Osteocyte (in vitro differentiated cells): ENCODE measurements at regions not wholly inside any gene's neighbourhood (a gene's known extent, or its start where the extent isn't known, plus 50 kb on each side); places are given as distances from the start of the nearest gene placed in this dataset.

Experiments
- DNase-seq: peaks from one replicate; pipeline ENCODE4 v3.0.0; 2021; ENCODE audit warnings: mixed read lengths; ENCODE audit not compliant: unreplicated experiment; ENCODE audit errors: extremely low spot score
- H3K27ac Mint-ChIP-seq: one replicate; pipeline ENCODE4 v1.8.0; 2021; ENCODE audit warnings: mild to moderate bottlenecking, mixed read lengths; ENCODE audit not compliant: unreplicated experiment
- H3K27me3 Mint-ChIP-seq: one replicate; pipeline ENCODE4 v1.8.0; 2021; ENCODE audit warnings: mixed read lengths; ENCODE audit not compliant: unreplicated experiment
- H3K36me3 Mint-ChIP-seq: one replicate; pipeline ENCODE4 v1.8.0; 2021; ENCODE audit warnings: mixed read lengths; ENCODE audit not compliant: unreplicated experiment
- H3K4me1 Mint-ChIP-seq: one replicate; pipeline ENCODE4 v1.8.0; 2021; ENCODE audit warnings: mixed read lengths; ENCODE audit not compliant: unreplicated experiment
- H3K4me3 Mint-ChIP-seq: one replicate; pipeline ENCODE4 v1.8.0; 2021; ENCODE audit warnings: mild to moderate bottlenecking, moderate library complexity, mixed read lengths; ENCODE audit not compliant: unreplicated experiment
- H3K9me3 Mint-ChIP-seq: one replicate; pipeline ENCODE4 v1.8.0; 2021; ENCODE audit warnings: mixed read lengths; ENCODE audit not compliant: unreplicated experiment
- CTCF ChIP-seq: fragments of 200-600 bp; sonication (generic); IDR thresholded peaks from 2 replicates; pipeline ENCODE4 v1.5.0; 2021; ENCODE audit warnings: antibody characterized with exemption, mild to moderate bottlenecking, moderate library complexity

- no peak overlapping the region for H3K4me3 Mint-ChIP-seq
Measured at GRCh38 chr7:26449175-26450165, 157.8 kb downstream of the SNX10 start.

GRCh38 chr7:26451997-26452396 lies 160.3 kb downstream of the SNX10 start:
- DNase-seq: no peak
- Mint-ChIP-seq H3K4me1 (no peaks in the 10 kb centered on the region), H3K4me3 (no peak overlapping the region), H3K27ac (no peak overlapping the region), H3K36me3 (no peaks in the 10 kb centered on the region), H3K9me3 (no peaks in the 10 kb centered on the region), H3K27me3 (no peaks in the 10 kb centered on the region)
- no peak for TF ChIP-seq CTCF

More at GRCh38 chr7:26449175-26450165, 157.8 kb downstream of the SNX10 start:
- H3K27ac Mint-ChIP-seq: no peak overlapping the region
- H3K4me1 Mint-ChIP-seq: no peaks in the 10 kb centered on the region
- TF ChIP-seq CTCF: no peak
- no peaks in the 10 kb centered on the region for H3K27me3 Mint-ChIP-seq
- no peak for DNase-seq
- no peaks in the 10 kb centered on the region for H3K9me3 Mint-ChIP-seq
- H3K36me3 Mint-ChIP-seq: no peaks in the 10 kb centered on the region

GRCh38 chr7:26454180-26454579 lies 162.5 kb downstream of the SNX10 start:
- Mint-ChIP-seq H3K36me3 (no peaks in the 10 kb centered on the region), H3K9me3 (no peaks in the 10 kb centered on the region), H3K4me1 (no peaks in the 10 kb centered on the region), H3K27me3 (no peaks in the 10 kb centered on the region), H3K4me3 (no peak overlapping the region), H3K27ac (no peak overlapping the region)
- no peak for DNase-seq
- no peak for TF ChIP-seq CTCF

GRCh38 chr7:26457696-26458327 lies 166.2 kb downstream of the SNX10 start:
- Mint-ChIP-seq H3K4me1 (no peaks in the 10 kb centered on the region), H3K9me3 (no peaks in the 10 kb centered on the region), H3K36me3 (no peaks in the 10 kb centered on the region), H3K4me3 (no peak overlapping the region), H3K27me3 (no peaks in the 10 kb centered on the region), H3K27ac (no peak overlapping the region)
- DNase-seq: no peak
- no peak for TF ChIP-seq CTCF
